GM18867 (cell line): ENCODE measurements at regions not wholly inside any gene's neighbourhood (a gene's known extent, or its start where the extent isn't known, plus 50 kb on each side); places are given as distances from the start of the nearest gene placed in this dataset.

ENCODE experiments used
- ATAC-seq: cut with Tn5 transposase; IDR thresholded peaks from one replicate; pipeline ENCODE4 v1.9.1; 2021; ENCODE audit warnings: mild to moderate bottlenecking, moderate library complexity; ENCODE audit not compliant: unreplicated experiment

GRCh38 chr4:29521281-29521680 lies 1198.9 kb upstream of the PCDH7 start:
- no peak for ATAC-seq

- no peak for ATAC-seq
Measured at GRCh38 chr4:29536745-29537144, 1183.4 kb upstream of the PCDH7 start.

- no peak for ATAC-seq
Measured at GRCh38 chr4:29538889-29539646, 1181.1 kb upstream of the PCDH7 start.

- peak; percentile 45 for ATAC-seq
Measured at GRCh38 chr4:29540439-29541102, 1179.6 kb upstream of the PCDH7 start.

- no peak for ATAC-seq
Measured at GRCh38 chr4:29541757-29542156, 1178.4 kb upstream of the PCDH7 start.

GRCh38 chr4:29549342-29549741 lies 1170.8 kb upstream of the PCDH7 start:
- ATAC-seq = no peak

GRCh38 chr4:29551821-29552220 lies 1168.3 kb upstream of the PCDH7 start:
- ATAC-seq = no peak

- no peak for ATAC-seq
Measured at GRCh38 chr4:29553846-29554245, 1166.3 kb upstream of the PCDH7 start.

- no peak for ATAC-seq
Measured at GRCh38 chr4:29558789-29559188, 1161.4 kb upstream of the PCDH7 start.

- ATAC-seq = no peak
Measured at GRCh38 chr4:29559286-29559685, 1160.9 kb upstream of the PCDH7 start.

GRCh38 chr4:29560452-29560851 lies 1159.7 kb upstream of the PCDH7 start:
- ATAC-seq = no peak

GRCh38 chr4:29565256-29565655 lies 1154.9 kb upstream of the PCDH7 start:
- ATAC-seq = peak; percentile 65

- ATAC-seq = no peak
Measured at GRCh38 chr4:29566371-29566770, 1153.8 kb upstream of the PCDH7 start.

GRCh38 chr4:29571322-29571721 lies 1148.8 kb upstream of the PCDH7 start:
- ATAC-seq = no peak

- ATAC-seq = no peak
Measured at GRCh38 chr4:29578329-29578728, 1141.8 kb upstream of the PCDH7 start.

- ATAC-seq = no peak
Measured at GRCh38 chr4:29581457-29581856, 1138.7 kb upstream of the PCDH7 start.

GRCh38 chr4:29588617-29589016 lies 1131.6 kb upstream of the PCDH7 start:
- ATAC-seq = no peak

- ATAC-seq = no peak
Measured at GRCh38 chr4:29596228-29596627, 1123.9 kb upstream of the PCDH7 start.

GRCh38 chr4:29619168-29619567 lies 1101.0 kb upstream of the PCDH7 start:
- no peak for ATAC-seq

- no peak for ATAC-seq
Measured at GRCh38 chr4:29632199-29632598, 1088.0 kb upstream of the PCDH7 start.

GRCh38 chr4:29636961-29637360 lies 1083.2 kb upstream of the PCDH7 start:
- ATAC-seq = no peak

GRCh38 chr4:29653221-29653620 lies 1066.9 kb upstream of the PCDH7 start:
- no peak for ATAC-seq

GRCh38 chr4:29680644-29681043 lies 1039.5 kb upstream of the PCDH7 start:
- no peak for ATAC-seq
